ENCODE measurements at regions not wholly inside any gene's neighbourhood (a gene's known extent, or its start where the extent isn't known, plus 50 kb on each side); places are given as distances from the start of the nearest gene placed in this dataset.
A peak's percentile ranks its signal among the peaks of the same experiment; 100 is the strongest.

DNA sequence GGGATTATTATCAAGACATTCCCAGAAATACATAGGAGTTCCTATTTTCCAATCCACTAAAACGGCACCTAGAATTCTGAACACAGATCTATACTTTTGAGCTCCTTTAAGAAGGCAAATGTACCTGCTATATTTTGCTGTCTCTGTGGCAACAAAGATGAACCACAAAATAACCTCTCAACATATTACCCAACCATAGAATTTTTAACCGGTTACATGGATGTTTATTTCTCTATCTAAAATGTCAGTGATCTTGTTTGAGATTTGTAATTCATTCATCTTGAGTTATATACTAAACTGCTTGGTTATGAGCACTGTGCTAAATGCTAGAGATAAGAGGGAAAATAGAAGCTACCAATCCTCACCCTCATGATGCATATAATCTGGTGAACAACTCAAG is 117.5 kb upstream of the HMGCLL1 start:
- H3K4me3 ChIP-seq (ENCODE audit: low read depth, low read length), result no peak overlapping the region
- TF ChIP-seq, protein P1, sequence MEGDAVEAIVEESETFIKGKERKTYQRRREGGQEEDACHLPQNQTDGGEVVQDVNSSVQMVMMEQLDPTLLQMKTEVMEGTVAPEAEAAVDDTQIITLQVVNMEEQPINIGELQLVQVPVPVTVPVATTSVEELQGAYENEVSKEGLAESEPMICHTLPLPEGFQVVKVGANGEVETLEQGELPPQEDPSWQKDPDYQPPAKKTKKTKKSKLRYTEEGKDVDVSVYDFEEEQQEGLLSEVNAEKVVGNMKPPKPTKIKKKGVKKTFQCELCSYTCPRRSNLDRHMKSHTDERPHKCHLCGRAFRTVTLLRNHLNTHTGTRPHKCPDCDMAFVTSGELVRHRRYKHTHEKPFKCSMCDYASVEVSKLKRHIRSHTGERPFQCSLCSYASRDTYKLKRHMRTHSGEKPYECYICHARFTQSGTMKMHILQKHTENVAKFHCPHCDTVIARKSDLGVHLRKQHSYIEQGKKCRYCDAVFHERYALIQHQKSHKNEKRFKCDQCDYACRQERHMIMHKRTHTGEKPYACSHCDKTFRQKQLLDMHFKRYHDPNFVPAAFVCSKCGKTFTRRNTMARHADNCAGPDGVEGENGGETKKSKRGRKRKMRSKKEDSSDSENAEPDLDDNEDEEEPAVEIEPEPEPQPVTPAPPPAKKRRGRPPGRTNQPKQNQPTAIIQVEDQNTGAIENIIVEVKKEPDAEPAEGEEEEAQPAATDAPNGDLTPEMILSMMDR (conservative IDR thresholded peaks at IDR 0.05; ENCODE audit: low read depth, low read length), result no peak
- DNase-seq (ENCODE audit: low read depth), result no peak

DNA sequence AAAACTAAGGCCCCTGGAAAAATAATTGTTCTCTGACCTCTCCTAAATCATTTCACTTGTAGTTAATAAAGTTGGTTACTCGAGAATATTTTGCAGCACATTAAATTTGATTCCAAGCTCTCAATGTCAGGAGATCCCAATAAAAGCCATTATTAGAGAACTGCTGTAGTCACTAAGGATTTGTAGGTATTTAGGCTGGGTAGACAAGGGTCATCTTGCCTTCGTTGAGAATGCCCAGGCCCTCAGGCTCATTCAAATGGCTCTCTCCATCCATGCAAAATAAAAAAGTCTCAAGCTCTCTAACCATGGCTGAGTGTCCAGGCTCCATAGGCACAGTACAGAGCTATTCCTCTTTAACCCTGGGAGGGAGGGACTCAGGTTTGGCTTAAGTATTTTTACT is 117.0 kb upstream of the HMGCLL1 start:
- no peak overlapping the region for H3K4me3 ChIP-seq (ENCODE audit: low read depth, low read length)
- TF ChIP-seq, protein P1 (conservative IDR thresholded peaks at IDR 0.05; ENCODE audit: low read depth, low read length), result no peak
- no peak for DNase-seq (ENCODE audit: low read depth)

DNA sequence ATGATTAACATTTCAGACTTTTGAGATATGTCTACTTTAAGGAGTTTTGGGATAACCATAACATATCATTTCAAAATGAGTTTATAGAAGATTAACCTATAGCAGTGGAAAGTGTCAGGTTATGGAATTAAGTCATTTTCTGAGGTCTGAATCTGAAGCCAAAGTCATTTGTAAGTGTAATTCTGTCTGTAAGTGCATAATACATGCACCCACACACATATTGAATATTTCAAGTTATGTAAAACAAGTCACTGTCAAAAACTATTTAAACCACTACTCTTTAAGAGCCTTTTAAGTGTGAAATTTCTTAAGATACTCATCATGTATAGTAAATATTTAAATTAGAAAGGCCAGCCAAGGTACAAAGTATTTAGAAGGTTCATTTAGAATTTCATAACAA is 115.8 kb upstream of the HMGCLL1 start:
- no peak for DNase-seq (ENCODE audit: low read depth)
- H3K4me3 ChIP-seq (ENCODE audit: low read depth, low read length), result no peak overlapping the region
- TF ChIP-seq, protein P1 (conservative IDR thresholded peaks at IDR 0.05; ENCODE audit: low read depth, low read length), result no peak

DNA sequence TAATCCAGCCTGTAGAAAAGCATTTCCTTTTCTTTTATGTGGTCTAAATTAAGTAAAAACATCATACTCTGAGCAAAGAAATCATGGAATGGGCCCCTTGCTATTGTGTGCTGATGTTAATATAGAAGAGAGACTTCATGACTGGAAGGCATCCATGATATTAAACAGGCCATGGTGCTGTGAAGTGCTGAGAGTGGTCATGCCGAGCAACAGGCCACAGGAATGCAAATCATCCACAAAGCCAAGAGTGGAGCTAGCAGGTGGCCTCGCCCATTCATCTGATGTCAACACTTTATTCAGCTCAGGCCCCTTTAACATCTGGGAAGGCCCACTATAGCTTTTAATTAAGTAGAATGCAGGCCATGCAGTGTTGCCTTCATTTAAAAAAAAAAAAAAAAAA is 115.2 kb upstream of the HMGCLL1 start:
- peak; percentile 26 for DNase-seq (ENCODE audit: low read depth)
- H3K4me3 ChIP-seq (ENCODE audit: low read depth, low read length), result no peak overlapping the region
- TF ChIP-seq, protein P1 (conservative IDR thresholded peaks at IDR 0.05; ENCODE audit: low read depth, low read length), result no peak

DNA sequence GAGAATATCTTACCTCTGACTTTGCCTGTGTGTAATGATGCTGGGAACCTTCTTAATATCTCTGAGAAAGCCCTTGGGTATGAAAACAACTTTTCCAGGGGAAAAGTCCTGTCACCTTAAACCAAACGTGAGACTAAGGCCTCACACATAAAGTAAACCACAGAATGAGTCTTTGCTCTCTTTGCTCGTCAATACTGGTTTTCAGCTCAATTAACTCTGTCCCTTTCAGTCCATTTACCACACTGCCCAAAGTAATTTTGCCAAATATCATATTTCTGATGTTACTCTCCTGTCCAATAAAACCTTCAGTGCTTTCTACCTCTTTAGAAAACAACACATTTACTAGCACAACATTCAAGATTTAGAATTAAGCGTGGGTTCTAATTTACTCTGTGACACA is 100.5 kb upstream of the HMGCLL1 start:
- DNase-seq (ENCODE audit: low read depth), result no peak
- TF ChIP-seq, protein P1 (conservative IDR thresholded peaks at IDR 0.05; ENCODE audit: low read depth, low read length), result no peak

DNA sequence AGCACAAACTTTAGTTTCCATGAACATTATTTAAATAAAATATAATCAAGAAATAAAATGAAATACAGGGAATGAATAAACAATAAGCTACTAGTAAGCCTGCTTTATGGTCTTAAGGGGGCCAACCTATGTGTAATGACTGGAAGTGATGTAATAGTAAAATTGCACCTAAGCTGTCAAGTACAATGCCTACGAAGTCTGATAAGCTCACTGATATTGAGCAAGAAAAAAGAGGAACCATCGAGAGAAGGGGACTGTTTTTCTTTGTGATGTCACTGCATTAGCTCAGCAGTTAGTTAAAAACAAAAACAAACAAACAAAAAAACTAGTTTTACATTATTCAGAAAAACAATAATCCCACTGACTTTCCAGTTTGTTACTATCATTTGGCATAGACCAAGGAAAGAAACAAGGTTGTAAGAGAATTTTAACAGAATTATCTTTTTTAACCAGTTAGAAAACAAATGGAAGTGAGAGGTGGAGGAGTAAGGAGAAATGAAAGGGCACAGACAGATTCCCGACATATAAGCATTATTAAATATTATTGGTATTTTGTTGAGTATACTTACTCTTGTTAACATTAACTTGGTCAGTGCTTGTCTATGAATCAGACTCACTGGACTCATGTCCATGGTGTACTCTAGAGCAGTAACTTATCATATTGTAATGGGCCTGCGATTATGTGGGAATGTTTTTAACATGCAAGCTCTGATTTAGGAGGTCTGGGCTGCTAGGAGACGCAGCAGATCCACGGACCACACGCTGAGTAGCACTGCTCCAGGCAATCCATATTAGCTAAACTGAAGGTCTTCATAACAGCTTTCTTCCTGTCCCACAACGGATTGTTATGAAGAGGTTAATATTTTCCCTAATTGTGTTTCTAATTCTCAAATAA is 99.6 kb upstream of the HMGCLL1 start:
- no peak overlapping the region for H3K4me3 ChIP-seq (ENCODE audit: low read depth, low read length)
- TF ChIP-seq, protein P1 (conservative IDR thresholded peaks at IDR 0.05; ENCODE audit: low read depth, low read length), result no peak
- no peak for DNase-seq (ENCODE audit: low read depth)

More for the DNA sequence above, 100.5 kb upstream of the HMGCLL1 start:
- H3K4me3 ChIP-seq (ENCODE audit: low read depth, low read length), result no peak overlapping the region

DNA sequence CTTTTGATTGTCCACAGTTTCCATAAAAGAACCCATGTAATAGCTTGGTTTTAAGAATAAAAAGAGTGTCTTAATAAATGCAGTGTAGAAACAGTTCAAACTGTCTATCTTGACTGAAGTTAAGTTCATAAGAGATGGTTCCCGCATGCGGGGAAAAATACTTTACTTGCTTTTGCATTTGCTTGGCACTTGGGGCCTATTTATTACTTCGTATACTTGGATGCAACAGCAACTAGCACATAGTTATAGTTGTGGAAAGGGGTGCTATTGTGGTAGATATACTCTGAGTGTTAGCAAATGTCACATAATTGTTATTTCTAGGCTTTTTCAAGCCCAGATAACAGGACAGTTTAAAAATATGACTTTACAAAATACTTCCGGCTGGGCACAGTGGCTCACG is 97.7 kb upstream of the HMGCLL1 start:
- H3K4me3 ChIP-seq (ENCODE audit: low read depth, low read length), result no peak overlapping the region
- TF ChIP-seq, protein P1 (conservative IDR thresholded peaks at IDR 0.05; ENCODE audit: low read depth, low read length), result no peak
- no peak for DNase-seq (ENCODE audit: low read depth)

Measured in epithelial cell of proximal tubule (primary cell).